Vagina (tissue), 2 donors: ENCODE measurements at regions not wholly inside any gene's neighbourhood (a gene's known extent, or its start where the extent isn't known, plus 50 kb on each side); places are given as distances from the start of the nearest gene placed in this dataset.

Experiments used
- POLR2A ChIP-seq, 2 donors: fragments of 450-650 bp; IDR thresholded peaks; one replicate each; pipeline ENCODE4 v1.6.1; 2017; ENCODE audit warnings: antibody characterized with exemption in 2 of 2, mild to moderate bottlenecking in 2 of 2, moderate library complexity in 2 of 2
- POLR2AphosphoS5 ChIP-seq, 2 donors: sonication (generic); formaldehyde crosslinking; IDR thresholded peaks; one replicate each; pipeline ENCODE4 v1.9.0; 2017; ENCODE audit warnings: antibody characterized with exemption in 2 of 2, mild to moderate bottlenecking in 2 of 2, low read depth in 1 of 2; ENCODE audit not compliant: insufficient read depth in 1 of 2
- TF ChIP-seq, protein P1 (sequence below), 3 experiments: fragments of 450-650 bp in 2 of 3; fragments of 200-600 bp in 1 of 3; sonication (generic) in 1 of 3; IDR thresholded peaks; one replicate each; pipeline ENCODE4 v1.5.1; 2017 to 2019; ENCODE audit warnings: antibody characterized with exemption in 3 of 3, mild to moderate bottlenecking in 2 of 3, moderate library complexity in 2 of 3

DNA sequence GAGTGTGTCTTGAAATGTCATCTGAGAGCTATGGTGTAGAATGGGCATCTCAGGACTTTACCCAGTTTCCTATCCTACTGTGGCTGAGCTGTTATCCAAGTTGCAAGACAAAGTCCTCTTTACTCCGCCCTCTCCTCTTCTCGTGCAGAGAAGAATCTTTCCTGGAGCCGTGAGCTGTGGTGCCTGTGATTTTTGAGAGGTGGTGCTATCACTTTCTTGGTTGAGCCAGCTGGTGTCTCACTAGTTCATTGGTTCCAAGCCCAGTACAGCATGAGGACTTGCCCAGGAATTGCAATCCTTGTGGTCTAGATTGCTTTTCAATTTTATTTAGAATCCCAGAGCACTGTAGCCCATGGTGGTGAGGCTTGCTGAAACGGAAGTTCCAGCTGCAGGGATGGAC is 2300.3 kb downstream of the MAT2B start:
- TF ChIP-seq POLR2AphosphoS5 (IDR thresholded peaks at IDR 0.05; ENCODE audit: insufficient read depth in 1 of 2, low read depth in 1 of 2) (no peak), POLR2A (IDR thresholded peaks at IDR 0.05) (no peak)
- TF ChIP-seq, protein P1, sequence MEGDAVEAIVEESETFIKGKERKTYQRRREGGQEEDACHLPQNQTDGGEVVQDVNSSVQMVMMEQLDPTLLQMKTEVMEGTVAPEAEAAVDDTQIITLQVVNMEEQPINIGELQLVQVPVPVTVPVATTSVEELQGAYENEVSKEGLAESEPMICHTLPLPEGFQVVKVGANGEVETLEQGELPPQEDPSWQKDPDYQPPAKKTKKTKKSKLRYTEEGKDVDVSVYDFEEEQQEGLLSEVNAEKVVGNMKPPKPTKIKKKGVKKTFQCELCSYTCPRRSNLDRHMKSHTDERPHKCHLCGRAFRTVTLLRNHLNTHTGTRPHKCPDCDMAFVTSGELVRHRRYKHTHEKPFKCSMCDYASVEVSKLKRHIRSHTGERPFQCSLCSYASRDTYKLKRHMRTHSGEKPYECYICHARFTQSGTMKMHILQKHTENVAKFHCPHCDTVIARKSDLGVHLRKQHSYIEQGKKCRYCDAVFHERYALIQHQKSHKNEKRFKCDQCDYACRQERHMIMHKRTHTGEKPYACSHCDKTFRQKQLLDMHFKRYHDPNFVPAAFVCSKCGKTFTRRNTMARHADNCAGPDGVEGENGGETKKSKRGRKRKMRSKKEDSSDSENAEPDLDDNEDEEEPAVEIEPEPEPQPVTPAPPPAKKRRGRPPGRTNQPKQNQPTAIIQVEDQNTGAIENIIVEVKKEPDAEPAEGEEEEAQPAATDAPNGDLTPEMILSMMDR (IDR thresholded peaks at IDR 0.05) = no peak
